ENCODE measurements at regions not wholly inside any gene's neighbourhood (a gene's known extent, or its start where the extent isn't known, plus 50 kb on each side); places are given as distances from the start of the nearest gene placed in this dataset.
A peak's percentile ranks its signal among the peaks of the same experiment; 100 is the strongest.

- DNase-seq: no peak
Measured at GRCh38 chr2:128820452-128820851, 501.8 kb upstream of the HS6ST1 start.

GRCh38 chr2:128821010-128821409 is 502.3 kb upstream of the HS6ST1 start:
- DNase-seq: no peak

- DNase-seq: no peak
Measured at GRCh38 chr2:128832946-128833663, 514.4 kb upstream of the HS6ST1 start.

- no peak for DNase-seq
Measured at GRCh38 chr2:128833664-128834027, 515.0 kb upstream of the HS6ST1 start.

- DNase-seq: no peak
Measured at GRCh38 chr2:128834207-128834879, 515.7 kb upstream of the HS6ST1 start.

GRCh38 chr2:128834880-128835252 is 516.2 kb upstream of the HS6ST1 start:
- no peak for DNase-seq

GRCh38 chr2:128835342-128835855 is 516.7 kb upstream of the HS6ST1 start:
- DNase-seq: no peak

GRCh38 chr2:128835974-128836373 is 517.3 kb upstream of the HS6ST1 start:
- DNase-seq: no peak

GRCh38 chr2:128836559-128837100 is 518.0 kb upstream of the HS6ST1 start:
- no peak for DNase-seq

GRCh38 chr2:128838244-128838643 is 519.6 kb upstream of the HS6ST1 start:
- DNase-seq: no peak

- DNase-seq: no peak
Measured at GRCh38 chr2:128841803-128842202, 523.1 kb upstream of the HS6ST1 start.

- DNase-seq: no peak
Measured at GRCh38 chr2:128867311-128867710, 548.6 kb upstream of the HS6ST1 start.

- DNase-seq: peak in 28 of 58 donors; percentile 4 to 63 (median 29)
Measured at GRCh38 chr2:128867936-128868636, 549.4 kb upstream of the HS6ST1 start.

- no peak for DNase-seq
Measured at GRCh38 chr2:128868686-128869551, 550.3 kb upstream of the HS6ST1 start.

GRCh38 chr2:128874608-128875007 is 555.9 kb upstream of the HS6ST1 start:
- DNase-seq: no peak

GRCh38 chr2:128876986-128877983 is 558.6 kb upstream of the HS6ST1 start:
- no peak for DNase-seq

GRCh38 chr2:128879161-128879560 is 560.5 kb upstream of the HS6ST1 start:
- DNase-seq: no peak

GRCh38 chr2:128894896-128895295 is 576.2 kb upstream of the HS6ST1 start:
- DNase-seq: no peak

- DNase-seq: peak in 1 of 58 donors; percentile 50
Measured at GRCh38 chr2:128901572-128902391, 583.1 kb upstream of the HS6ST1 start.
